HG02852 (cell line): ENCODE measurements at regions not wholly inside any gene's neighbourhood (a gene's known extent, or its start where the extent isn't known, plus 50 kb on each side); places are given as distances from the start of the nearest gene placed in this dataset.

Experiments used
- ATAC-seq: cut with Tn5 transposase; IDR thresholded peaks from one replicate; pipeline ENCODE4 v1.9.1; 2021; ENCODE audit warnings: mild to moderate bottlenecking, moderate library complexity; ENCODE audit not compliant: unreplicated experiment

- ATAC-seq, result no peak
Observed at GRCh38 chr13:26456650-26457049, 100.8 kb upstream of the WASF3 start.

- ATAC-seq, result no peak
Observed at GRCh38 chr13:26457212-26457611, 100.3 kb upstream of the WASF3 start.

GRCh38 chr13:26458196-26458749, 99.2 kb upstream of the WASF3 start:
- ATAC-seq, result no peak

GRCh38 chr13:26459276-26460131, 98.0 kb upstream of the WASF3 start:
- no peak for ATAC-seq

GRCh38 chr13:26460648-26461047, 96.8 kb upstream of the WASF3 start:
- no peak for ATAC-seq

GRCh38 chr13:26463296-26463695, 94.2 kb upstream of the WASF3 start:
- ATAC-seq, result no peak

- ATAC-seq, result no peak
Observed at GRCh38 chr13:26463848-26464247, 93.6 kb upstream of the WASF3 start.

- no peak for ATAC-seq
Observed at GRCh38 chr13:26465514-26465913, 92.0 kb upstream of the WASF3 start.

GRCh38 chr13:26465954-26466353, 91.5 kb upstream of the WASF3 start:
- ATAC-seq, result no peak

- ATAC-seq, result no peak
Observed at GRCh38 chr13:26468265-26468801, 89.2 kb upstream of the WASF3 start.

GRCh38 chr13:26469602-26470001, 87.9 kb upstream of the WASF3 start:
- no peak for ATAC-seq

GRCh38 chr13:26471807-26472206, 85.7 kb upstream of the WASF3 start:
- ATAC-seq, result no peak

- ATAC-seq, result no peak
Observed at GRCh38 chr13:26473571-26474230, 83.8 kb upstream of the WASF3 start.

GRCh38 chr13:26474286-26474685, 83.2 kb upstream of the WASF3 start:
- no peak for ATAC-seq

GRCh38 chr13:26475176-26476110, 82.0 kb upstream of the WASF3 start:
- ATAC-seq, result no peak

- ATAC-seq, result no peak
Observed at GRCh38 chr13:26476111-26476781, 81.2 kb upstream of the WASF3 start.

- no peak for ATAC-seq
Observed at GRCh38 chr13:26476782-26477142, 80.7 kb upstream of the WASF3 start.

- no peak for ATAC-seq
Observed at GRCh38 chr13:26477681-26478080, 79.8 kb upstream of the WASF3 start.

- ATAC-seq, result no peak
Observed at GRCh38 chr13:26480246-26480855, 77.1 kb upstream of the WASF3 start.
